Hypothalamus (tissue), 51 donors: ENCODE measurements at regions not wholly inside any gene's neighbourhood (a gene's known extent, or its start where the extent isn't known, plus 50 kb on each side); places are given as distances from the start of the nearest gene placed in this dataset.
"Not testable (repeated sequence)": the region's sequence is repeated elsewhere in the genome, so short reads cannot be mapped to it uniquely, and the experiment has no call there.

Experiments used
- DNase-seq, 51 donors: peaks; one replicate each; lab custom pipeline; 2025; lab: John Stamatoyannopoulos, UW

DNA sequence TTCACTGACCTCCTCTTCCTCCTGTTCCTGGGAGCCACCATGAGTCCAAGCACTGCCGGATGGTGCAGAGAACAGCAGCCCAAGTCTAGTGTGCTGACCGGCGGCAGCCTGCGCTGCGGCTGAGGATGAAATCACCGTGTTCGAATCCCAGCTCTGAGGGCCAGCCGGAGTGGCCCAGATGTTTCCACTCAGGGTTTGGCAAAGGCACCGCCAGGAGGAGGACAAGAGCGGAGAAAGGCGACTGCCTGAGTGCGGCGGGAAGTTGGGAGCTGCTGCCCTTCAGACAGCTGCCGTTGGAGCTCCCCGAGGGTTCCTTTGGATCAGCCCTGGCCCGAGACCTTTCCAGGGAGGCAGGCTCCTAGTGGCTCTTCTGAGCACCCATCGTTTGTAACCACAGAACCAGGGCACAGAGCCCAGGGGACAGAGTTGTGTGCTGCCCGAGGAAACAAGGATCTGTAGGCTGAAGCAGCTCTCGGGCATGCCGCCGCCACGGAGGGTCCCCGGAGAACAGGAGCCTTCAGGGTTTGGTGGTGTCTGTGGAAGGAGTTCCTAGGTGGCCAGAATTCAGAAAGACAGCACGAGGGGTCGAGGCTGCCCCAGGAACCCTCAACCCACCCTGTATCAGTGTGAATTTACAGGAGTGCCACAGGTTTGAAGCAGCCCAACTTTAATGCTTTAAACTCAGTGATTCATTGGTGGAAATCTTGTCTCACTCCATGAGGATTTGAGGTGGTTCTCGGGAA is 115.6 kb upstream of the COL5A1 start:
- DNase-seq, result no peak

DNA sequence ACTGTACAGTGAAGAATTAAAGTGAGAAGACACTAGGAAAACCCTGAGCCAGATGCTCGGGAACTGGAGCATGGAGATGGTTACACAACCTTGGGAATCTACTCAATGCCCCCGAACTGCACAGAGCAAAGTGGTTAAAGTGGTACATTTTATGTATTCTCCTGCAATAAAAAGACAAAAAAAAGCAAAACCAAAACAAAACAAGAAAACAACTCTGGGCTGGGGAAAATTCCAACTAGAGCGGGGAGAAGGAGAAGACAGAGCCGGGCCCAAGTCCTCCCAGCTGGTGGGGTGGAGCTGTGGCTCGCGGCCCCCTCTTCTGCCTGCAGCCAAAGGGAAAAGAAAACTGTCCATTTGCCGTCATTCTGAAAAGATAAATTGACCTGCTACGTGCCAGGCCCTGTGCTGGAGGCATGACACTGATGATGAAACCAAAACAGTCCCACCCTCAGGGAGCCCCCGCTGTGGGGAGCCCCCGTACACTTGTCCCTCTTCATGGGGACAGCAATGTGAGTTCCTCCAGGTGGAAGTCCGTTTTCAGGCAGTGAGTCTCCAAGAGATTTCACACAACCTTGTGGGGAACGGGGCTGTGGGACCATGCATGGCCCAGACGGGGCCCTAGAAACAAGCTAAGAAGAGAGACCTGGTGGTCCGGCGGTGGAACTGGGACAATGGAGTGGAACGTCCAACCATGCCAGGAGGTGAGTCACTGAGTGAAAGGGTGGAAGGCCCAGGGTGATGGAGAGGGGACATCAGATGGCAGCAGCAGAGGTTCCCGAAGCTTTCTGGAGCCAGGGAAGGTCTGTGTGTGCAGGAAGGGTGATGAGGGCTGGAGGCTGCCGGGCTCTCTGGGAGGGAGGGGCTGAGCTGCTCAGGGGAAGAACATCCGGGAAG is 114.8 kb upstream of the COL5A1 start:
- no peak for DNase-seq

DNA sequence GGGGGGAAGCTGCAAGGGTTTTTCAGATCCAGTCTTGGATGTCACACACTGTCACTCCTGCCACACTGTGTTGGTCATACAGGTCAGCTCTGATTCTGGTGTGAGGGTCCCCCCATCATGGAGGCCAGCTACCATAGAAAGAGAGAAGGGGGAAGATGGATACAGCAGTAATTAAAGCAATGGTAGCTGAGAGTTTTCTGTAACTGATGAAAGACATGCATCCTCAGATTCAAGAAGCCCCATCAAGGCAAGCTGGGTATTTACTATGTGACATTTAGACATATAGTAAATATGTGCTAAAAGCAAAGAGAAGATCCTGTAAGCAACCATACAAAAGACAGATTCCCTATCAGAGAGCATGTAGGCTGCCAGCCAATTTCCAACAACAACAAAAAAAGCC is 110.9 kb upstream of the COL5A1 start:
- DNase-seq, result no peak

DNA sequence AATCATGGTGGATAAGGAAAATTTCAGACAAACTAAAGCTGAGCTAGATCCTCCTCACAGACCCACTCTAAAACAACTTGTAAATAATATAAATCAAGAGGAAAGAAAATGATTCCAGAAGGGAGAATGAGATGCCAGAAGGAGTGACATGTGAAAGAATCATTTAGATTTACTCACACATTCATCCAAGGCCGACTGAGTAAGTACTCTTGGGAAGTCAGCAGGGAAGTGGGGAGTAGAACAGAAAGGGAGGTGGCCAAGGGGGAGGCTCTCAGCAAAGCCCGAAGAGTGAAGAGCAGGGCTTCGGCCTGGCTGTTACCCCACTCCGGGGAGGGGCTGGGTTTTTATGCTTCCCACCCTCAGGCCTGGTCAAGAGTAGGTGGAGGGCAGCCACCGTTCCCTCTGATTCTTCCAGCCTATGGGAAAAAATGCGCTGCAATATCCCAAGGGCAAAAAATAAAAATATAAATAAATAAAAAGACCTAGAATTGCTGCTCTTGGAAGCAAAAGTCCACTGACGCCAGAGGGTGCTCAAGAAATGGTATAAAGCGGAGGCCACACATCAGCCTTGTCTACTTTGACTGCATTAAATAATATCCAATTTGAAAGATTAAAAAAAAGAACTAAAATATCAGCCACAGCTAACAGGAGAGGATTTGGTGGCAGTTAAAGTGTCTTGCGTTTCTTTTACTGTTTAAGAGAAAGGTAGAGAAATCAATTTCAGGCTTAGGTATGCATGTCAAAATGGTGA is 110.2 kb upstream of the COL5A1 start:
- DNase-seq, result no peak

DNA sequence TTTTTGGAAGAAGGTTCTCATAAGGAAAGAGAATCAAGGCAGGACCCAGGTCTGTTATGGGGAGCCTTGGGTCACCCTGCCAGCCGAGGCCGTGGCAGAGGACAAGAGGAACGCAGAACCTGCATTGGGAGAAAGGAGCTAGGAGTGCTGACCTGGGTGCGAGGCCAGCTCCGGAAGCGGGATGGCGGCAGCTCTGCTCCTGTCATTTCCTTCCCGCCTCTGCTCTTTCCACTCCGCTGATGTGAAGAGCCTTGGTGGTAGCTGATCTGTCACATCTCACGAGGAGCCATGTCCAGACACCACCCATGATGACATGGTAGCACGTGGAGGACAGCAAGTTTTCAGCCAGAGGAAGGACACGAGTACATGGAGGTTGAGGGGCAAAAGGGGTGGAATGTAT is 109.5 kb upstream of the COL5A1 start:
- DNase-seq, result no peak

DNA sequence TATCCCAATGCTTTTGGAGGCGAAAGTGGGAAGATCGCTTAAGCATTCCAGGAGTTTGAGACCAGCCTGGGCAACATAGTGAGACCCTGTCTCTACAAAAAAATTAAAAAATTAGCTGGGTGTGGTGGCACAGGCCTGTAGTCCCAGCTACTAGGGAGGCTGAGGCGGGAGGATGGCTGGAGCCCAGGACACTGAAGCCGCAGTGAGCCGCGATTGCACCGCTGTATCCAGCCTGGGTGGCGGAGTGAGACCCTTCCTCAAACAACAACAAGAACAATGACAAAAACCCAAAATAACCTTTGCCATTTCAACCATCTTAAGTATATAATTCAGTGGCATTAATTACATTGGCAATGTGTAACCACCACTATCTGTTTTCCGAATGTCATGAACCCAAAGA is 108.9 kb upstream of the COL5A1 start:
- DNase-seq, result not testable (repeated sequence)

DNA sequence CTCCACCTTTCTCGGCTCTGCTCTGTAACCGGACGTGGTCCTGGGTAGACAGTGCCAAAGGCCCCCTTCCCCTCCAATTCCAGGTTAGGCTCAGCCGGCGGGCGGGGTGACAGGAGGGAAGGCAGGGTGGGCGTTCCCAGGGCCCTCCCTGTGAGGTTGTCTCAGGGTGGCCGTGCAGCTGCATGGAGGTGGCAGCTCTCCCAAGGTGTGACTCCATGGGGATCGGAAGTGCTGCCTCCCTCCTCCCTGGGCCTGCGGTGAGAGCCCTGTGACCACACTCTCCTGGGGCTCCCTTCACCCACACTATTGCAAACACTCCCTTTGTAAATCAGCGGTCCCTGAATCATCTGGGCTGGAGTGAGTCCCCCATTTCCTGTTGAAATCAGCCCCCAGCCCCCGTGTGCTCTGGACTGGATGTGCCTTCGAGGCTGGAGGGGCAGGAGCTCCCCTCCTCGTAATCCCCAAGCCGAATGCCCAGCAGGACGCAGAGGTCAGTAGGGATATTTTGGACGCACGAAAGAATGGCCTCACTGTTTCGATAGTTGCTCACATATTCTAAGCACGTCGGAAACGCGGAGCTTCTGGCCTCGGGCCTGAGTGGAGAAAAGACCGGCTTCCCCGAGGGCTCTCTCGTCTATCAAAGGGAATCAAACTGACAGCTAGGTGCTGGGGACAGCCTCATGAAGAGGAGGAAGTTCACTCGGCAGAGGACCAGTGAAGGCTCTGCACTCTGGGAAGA is 107.6 kb upstream of the COL5A1 start:
- peak in 25 of 51 donors; percentile 12 to 62 (median 37) for DNase-seq

DNA sequence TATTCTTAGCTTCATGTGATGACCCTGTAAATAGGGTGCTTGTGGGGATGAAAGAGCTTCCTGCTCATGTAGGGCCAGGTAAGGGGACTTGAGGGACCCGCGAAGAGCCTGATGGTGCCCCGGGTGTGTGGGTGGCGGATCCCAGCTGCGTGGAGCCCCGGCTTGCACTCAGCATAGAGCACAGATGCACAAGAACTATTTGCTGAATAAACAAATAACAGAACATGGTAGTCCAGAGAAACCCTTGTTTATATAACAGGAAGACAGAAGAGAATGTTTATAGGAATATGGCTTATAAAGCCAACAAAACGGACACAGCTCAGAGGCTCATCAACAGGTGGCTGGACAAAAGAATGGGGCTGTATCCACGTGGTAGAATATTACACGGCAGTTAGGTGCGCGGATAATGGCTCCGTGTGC is 106.9 kb upstream of the COL5A1 start:
- DNase-seq, result no peak

DNA sequence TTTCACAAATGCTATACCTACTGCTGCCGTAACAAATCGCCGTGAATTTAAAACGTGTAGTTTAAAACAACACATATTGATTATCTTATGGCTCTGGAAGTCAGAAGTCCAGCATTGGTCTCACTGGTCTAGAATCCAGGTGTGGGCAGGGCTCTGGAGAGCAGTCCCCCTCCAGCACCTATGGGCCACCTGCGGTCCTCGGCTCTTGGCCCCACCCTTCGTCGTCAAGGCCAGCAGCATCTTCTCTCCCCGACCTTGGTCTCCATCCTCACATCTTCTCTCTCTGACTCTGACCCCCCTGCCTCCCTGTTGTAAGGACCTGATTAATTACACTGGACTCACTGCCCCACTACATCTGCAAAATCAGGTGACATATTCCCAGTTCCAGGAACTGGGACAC is 106.4 kb upstream of the COL5A1 start:
- DNase-seq, result no peak

DNA sequence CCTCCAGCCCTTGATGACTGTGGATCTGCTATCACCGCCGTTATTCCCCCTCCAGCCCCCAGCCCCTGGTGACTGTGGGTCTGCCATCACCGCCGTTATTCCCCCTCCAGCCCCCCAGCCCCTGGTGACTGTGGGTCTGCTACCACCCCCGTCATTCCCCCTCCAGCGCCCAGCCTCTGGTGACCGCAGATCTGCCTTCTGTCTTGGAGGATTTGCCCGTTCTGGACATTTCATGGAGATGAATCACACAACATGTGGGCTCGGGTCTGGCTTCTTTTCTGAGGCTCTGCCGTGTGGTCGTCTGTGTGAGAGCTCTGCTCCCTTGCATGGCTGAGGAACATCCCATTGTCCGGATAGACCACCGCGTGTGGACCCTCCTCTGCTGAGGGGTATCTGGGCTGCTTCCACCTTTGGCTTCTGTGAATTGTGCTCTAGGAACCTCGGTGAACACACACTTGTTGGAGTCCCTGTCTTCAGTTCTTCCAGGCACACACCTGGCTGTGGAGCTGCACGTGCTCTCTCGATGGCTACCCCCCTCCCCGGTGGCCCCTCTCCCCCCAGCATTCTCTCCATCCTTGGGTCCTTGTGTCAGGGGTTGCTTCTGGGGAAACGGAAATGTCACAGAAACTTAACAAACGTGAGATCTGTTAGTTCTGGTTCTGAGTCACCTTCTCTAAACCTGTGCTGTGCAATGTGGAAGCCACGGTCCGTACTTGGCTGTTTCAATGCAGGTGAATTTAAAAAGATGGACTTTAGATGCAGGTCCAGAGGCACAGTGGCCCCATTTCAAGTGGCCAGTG is 105.3 kb upstream of the COL5A1 start:
- no peak for DNase-seq

DNA sequence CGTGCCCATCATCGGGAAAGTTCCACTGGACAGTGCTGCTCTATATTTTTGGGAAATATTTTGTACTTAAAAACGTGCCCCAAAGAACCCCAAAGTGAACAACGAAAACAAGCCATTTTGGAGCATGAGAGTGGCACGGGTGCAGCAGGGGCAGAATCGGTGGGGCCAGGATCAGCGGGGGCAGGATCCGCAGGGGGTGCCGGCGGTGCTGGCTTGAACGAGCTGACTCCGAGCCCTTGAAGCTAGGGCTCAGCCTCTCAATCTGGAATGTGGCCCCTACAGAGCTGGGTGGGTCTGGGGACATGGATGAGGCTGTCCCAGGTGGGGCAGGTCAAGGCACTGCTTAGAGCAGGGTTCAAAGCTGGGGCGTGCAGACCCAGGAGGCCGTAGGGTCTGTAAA is 104.7 kb upstream of the COL5A1 start:
- no peak for DNase-seq

DNA sequence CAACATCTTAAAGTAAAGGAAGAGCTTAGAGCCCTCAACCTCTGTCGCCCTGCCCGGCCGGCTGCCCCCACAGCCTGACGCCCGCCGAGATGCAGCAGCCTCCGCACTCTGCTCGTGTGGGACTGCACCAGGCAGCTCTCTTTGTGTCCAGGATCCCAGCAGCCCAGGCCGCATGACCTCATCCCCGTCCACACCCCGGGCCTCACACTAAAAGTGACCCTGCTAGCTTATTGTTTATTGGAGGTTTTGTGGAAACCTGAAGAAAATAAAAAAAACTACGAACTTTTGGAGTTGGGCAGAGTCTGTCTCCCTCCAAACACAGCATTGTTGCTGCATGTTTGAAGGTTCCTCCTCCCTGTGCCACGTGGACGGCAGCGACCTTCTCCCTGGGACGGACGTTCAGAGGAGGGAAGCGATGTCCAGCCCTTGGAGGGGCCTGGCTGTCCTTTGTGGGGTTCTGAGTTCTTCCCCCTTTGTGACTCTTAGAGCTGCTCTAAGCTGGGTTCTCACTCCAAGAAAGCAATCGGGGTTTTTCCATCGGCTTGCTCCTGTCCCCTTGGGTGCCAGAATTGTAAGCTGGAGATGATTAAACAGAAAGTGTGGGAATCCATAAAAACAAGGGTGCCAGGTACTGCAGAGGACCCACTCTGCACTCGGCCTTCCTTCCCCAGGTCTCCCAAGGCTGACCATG is 103.5 kb upstream of the COL5A1 start:
- DNase-seq, result no peak

DNA sequence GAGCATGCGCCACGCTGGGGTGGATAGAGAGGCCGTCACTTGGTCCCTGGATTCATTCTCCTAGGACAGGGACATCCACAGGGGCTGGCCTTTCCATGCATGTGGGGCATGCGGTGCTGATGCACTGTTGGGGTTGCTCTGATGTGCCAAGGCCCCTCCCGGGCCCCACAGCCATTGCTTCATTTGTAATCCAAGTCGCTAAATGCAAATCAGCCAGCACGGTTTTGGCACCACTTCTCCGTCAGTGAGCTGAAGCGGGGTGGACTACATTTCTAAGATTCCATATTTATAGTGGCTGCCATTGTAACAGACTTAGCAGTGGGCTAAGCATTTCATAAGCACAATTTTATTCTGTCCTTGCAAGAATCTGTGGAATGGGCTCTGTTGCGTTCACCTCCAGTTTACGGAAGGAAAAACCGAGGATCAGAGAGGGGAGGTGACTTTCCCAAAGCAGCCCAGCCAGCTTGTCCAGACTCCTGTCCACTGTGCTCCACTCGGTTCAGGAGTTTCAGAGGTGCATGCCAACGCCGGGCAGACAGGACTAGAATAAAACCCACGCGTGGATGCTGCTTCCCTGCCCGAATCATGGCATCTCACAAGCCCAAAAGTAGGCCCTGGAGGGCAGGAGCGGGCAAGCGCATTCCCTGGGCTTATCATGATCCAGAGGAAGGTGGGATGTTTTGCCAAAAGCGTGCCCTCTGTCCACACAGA is 102.6 kb upstream of the COL5A1 start:
- DNase-seq, result no peak

DNA sequence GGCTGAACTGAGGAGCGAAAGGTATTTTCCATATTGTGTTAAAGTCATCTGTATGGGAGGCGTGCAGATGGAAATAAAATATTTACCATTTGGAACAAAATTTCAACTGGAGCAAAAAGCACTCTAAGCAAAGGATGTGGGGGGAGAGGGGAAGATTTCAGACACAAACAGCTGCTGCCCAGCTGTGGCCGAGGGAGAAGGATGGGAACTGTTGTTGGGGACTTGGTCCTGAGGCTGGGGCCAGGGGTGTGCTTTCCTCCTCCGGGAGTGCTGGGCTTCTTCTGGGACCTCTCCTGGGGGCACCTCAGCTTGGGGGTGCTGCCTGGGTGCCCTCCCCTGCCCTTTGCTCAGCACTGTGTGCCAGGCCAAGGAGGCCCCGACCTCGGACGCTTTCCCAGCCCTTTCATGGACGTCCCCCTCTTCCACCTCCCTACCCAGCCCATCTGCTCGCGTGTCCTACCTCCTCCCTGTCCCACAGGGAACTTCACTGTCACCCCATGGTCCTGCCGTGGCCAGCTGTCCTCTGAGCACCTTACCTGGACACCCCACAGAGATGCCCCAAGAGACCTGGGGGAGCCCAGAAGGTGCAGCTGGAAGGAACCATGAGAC is 101.9 kb upstream of the COL5A1 start:
- DNase-seq, result no peak

DNA sequence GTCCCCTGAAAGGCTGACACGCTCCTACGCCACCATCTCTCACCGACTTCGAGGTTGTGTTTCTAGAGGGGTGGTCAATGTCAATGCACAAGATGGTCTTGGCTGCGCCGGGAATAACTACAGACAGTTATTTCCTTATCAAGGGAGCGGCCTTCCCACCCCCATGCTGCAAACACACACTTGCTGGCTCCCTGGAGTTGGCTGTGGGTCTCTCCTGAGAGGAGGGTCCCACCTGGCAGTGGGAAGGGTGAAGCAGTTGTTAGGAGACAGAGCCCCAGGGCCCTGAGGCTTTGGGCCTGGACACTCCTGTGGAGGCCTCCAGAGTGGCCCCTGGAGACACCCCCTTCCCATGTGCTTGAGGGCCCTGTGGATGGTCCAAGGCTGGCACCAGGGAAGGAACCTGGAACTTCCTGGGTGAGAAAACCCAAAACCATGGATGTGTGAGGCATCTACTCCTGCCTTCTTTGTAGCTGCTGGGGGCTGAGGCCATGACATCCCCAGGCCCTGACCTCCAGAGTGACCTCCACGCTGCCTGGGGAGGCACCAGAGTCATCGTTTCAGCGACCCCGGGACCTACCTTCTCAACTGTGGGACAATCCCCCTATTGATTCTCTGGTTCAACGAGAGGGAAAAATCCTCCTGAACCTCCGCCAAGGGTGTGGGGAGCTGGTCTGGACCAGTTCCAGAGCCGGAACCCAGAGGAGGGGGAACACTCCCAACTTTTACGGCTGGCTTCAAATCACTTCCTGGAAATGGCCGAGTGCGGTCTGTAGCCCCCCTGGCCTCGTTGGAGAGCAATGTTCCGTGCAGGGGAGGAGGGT is 101.1 kb upstream of the COL5A1 start:
- no peak for DNase-seq

DNA sequence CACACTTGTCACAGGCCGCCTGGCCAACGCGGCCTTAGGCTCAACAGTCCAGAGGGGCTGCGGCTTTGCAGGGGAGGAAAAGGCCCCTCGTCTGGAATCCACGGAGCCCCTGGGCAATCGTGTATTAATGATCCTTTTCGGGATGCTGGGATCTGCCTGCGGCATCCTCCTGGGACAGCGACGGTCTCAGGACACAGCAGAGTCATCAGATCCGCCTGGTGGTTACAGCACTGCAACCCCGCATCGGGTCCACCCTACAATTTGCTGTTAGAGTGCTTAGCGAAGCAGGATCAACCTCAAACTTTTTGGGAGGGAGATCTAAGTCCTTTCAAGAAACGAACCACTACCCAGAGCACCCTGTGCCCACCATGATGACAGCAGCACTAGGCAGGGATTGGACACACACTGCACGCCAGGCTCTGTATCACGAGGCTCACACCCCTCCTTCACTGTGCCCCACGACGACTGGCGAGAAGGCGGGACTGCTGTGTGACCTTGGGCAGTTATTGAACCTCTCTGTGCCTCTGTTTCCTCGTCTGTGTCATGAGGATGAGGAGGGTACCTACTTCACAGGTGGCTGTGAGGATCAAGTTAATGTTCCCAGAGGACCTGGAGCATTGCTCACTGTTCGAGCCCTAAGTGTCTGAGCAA is 100.4 kb upstream of the COL5A1 start:
- DNase-seq, result no peak
